Neural cell (in vitro differentiated cells): ENCODE measurements at regions not wholly inside any gene's neighbourhood (a gene's known extent, or its start where the extent isn't known, plus 50 kb on each side); places are given as distances from the start of the nearest gene placed in this dataset.

Experiments used
- EP300 ChIP-seq: fragments of 450-650 bp; conservative IDR thresholded peaks from 2 replicates; pipeline ENCODE4 v1.6.1; 2014; ENCODE audit warnings: antibody characterized with exemption, mild to moderate bottlenecking, moderate library complexity; ENCODE audit not compliant: poor library complexity, severe bottlenecking
- EZH2 ChIP-seq: fragments of 200-600, 300-800 bp; shearing (Covaris generic), sonication (generic); IDR thresholded peaks from 2 replicates; pipeline ENCODE4 v1.6.1; 2014; ENCODE audit warnings: antibody characterized with exemption, low read length, borderline replicate concordance, mild to moderate bottlenecking; ENCODE audit not compliant: insufficient read depth, poor library complexity, severe bottlenecking
- MXI1 ChIP-seq: fragments of 450-650 bp; conservative IDR thresholded peaks from 2 replicates; pipeline ENCODE4 v1.6.1; 2014; ENCODE audit warnings: antibody characterized with exemption, mild to moderate bottlenecking; ENCODE audit not compliant: poor library complexity, severe bottlenecking
- POLR2AphosphoS5 ChIP-seq: IDR thresholded peaks from 2 replicates; pipeline ENCODE4 v1.6.1; 2012
- RAD21 ChIP-seq: fragments of 450-650 bp; conservative IDR thresholded peaks from 2 replicates; pipeline ENCODE4 v1.6.1; 2014; ENCODE audit warnings: antibody characterized with exemption, mild to moderate bottlenecking, moderate library complexity
- SMC3 ChIP-seq: fragments of 450-650 bp; conservative IDR thresholded peaks from 2 replicates; pipeline ENCODE4 v1.6.1; 2014; ENCODE audit warnings: antibody characterized with exemption, mild to moderate bottlenecking, moderate library complexity; ENCODE audit not compliant: poor library complexity
- TAF1 ChIP-seq: IDR thresholded peaks from 2 replicates; pipeline ENCODE4 v1.6.1; 2012; ENCODE audit warnings: low read depth
- TF ChIP-seq, protein P1 (sequence below): fragments of 450-650 bp; IDR thresholded peaks from 2 replicates; pipeline ENCODE4 v1.5.1; 2014; ENCODE audit warnings: antibody characterized with exemption, mild to moderate bottlenecking, moderate library complexity; ENCODE audit not compliant: poor library complexity, severe bottlenecking
- TF ChIP-seq, protein P2 (sequence below): IDR thresholded peaks from 2 replicates; pipeline ENCODE4 v1.6.1; 2012; ENCODE audit warnings: borderline replicate concordance

DNA sequence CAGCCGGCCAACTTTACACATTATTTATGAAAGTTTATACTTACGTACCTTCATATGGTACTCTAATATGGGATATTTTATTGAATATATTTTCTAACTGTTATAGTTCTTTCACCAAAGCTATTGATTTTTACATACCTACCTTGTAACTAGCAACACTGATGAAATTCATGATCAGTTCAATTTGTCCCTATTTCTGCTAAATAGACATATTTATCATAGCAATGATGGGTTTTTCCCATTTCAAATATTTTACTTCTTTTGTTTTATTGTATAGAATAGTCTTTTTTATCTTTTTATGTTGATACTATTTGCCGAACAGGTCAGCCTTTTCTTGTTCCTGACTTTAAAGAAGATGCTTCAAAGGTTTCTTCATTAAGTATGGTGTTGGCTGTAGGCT, 59.0 kb upstream of the CTNND2 start:
- TF ChIP-seq, protein P1, sequence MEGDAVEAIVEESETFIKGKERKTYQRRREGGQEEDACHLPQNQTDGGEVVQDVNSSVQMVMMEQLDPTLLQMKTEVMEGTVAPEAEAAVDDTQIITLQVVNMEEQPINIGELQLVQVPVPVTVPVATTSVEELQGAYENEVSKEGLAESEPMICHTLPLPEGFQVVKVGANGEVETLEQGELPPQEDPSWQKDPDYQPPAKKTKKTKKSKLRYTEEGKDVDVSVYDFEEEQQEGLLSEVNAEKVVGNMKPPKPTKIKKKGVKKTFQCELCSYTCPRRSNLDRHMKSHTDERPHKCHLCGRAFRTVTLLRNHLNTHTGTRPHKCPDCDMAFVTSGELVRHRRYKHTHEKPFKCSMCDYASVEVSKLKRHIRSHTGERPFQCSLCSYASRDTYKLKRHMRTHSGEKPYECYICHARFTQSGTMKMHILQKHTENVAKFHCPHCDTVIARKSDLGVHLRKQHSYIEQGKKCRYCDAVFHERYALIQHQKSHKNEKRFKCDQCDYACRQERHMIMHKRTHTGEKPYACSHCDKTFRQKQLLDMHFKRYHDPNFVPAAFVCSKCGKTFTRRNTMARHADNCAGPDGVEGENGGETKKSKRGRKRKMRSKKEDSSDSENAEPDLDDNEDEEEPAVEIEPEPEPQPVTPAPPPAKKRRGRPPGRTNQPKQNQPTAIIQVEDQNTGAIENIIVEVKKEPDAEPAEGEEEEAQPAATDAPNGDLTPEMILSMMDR, result no peak
- TF ChIP-seq SMC3 (no peak), POLR2AphosphoS5 (no peak), EZH2 (no peak), TAF1 (no peak), EP300 (no peak), RAD21 (no peak), MXI1 (no peak)
- TF ChIP-seq, protein P2, sequence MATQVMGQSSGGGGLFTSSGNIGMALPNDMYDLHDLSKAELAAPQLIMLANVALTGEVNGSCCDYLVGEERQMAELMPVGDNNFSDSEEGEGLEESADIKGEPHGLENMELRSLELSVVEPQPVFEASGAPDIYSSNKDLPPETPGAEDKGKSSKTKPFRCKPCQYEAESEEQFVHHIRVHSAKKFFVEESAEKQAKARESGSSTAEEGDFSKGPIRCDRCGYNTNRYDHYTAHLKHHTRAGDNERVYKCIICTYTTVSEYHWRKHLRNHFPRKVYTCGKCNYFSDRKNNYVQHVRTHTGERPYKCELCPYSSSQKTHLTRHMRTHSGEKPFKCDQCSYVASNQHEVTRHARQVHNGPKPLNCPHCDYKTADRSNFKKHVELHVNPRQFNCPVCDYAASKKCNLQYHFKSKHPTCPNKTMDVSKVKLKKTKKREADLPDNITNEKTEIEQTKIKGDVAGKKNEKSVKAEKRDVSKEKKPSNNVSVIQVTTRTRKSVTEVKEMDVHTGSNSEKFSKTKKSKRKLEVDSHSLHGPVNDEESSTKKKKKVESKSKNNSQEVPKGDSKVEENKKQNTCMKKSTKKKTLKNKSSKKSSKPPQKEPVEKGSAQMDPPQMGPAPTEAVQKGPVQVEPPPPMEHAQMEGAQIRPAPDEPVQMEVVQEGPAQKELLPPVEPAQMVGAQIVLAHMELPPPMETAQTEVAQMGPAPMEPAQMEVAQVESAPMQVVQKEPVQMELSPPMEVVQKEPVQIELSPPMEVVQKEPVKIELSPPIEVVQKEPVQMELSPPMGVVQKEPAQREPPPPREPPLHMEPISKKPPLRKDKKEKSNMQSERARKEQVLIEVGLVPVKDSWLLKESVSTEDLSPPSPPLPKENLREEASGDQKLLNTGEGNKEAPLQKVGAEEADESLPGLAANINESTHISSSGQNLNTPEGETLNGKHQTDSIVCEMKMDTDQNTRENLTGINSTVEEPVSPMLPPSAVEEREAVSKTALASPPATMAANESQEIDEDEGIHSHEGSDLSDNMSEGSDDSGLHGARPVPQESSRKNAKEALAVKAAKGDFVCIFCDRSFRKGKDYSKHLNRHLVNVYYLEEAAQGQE, result no peak
